H1 (cell line): ENCODE measurements at regions not wholly inside any gene's neighbourhood (a gene's known extent, or its start where the extent isn't known, plus 50 kb on each side); places are given as distances from the start of the nearest gene placed in this dataset.
"Not testable (repeated sequence)": the region's sequence is repeated elsewhere in the genome, so short reads cannot be mapped to it uniquely, and the experiment has no call there.

Source experiments
- CTCF ChIA-PET: fragments of 300-600 bp; sonication (Branson Sonifier 250); formaldehyde crosslinking; loops from one replicate; lab custom pipeline; 2021; ENCODE audit not compliant: partially characterized antibody; lab: Charles Lee
- POLR2A ChIA-PET: fragments of 300-600 bp; sonication (Branson Sonifier 250); formaldehyde crosslinking; loops from one replicate; lab custom pipeline; 2021; ENCODE audit warnings: inconsistent platforms; ENCODE audit not compliant: partially characterized antibody; lab: Charles Lee
- DNase-seq, 2 experiments: peaks; one replicate each; pipeline versions ENCODE4 v3.0.0 to v3.0.0-alpha.2; 2010 to 2022; ENCODE audit warnings: low spot score in 2 of 2, low read depth in 1 of 2, mixed read lengths in 1 of 2
- FAIRE-seq: peaks from 2 replicates; lab custom pipeline; 2011; peaks lifted over from hg19 to GRCh38; lab: Jason Lieb, UNC
- H2AFZ ChIP-seq: 2 replicates; pipeline ENCODE4 v1.8.1; 2012; ENCODE audit warnings: low read length, inconsistent platforms
- H2AK5ac ChIP-seq: 2 replicates; pipeline ENCODE4 v1.6.1; 2013; ENCODE audit warnings: low read depth, low read length
- H2BK120ac ChIP-seq: replicated peaks from 2 replicates; pipeline ENCODE3; 2013; ENCODE audit warnings: low read depth, low read length, inconsistent platforms
- H2BK12ac ChIP-seq: 2 replicates; pipeline ENCODE4 v1.6.1; 2013; ENCODE audit warnings: low read depth, low read length
- H2BK15ac ChIP-seq: 2 replicates; pipeline ENCODE4 v1.6.1; 2013; ENCODE audit warnings: low read length
- H2BK20ac ChIP-seq: 2 replicates; pipeline ENCODE4 v1.6.1; 2013; ENCODE audit warnings: low read length
- H2BK5ac ChIP-seq: 2 replicates; pipeline ENCODE4 v1.6.1; 2013; ENCODE audit warnings: low read depth, low read length
- H3K14ac ChIP-seq: 2 replicates; pipeline ENCODE4 v1.6.1; 2013; ENCODE audit warnings: inconsistent platforms; ENCODE audit not compliant: insufficient read length
- H3K18ac ChIP-seq: 2 replicates; pipeline ENCODE4 v1.6.1; 2013; ENCODE audit warnings: low read length; ENCODE audit errors: extremely low read depth
- H3K23ac ChIP-seq: 2 replicates; pipeline ENCODE4 v1.6.1; 2013; ENCODE audit warnings: inconsistent platforms; ENCODE audit not compliant: insufficient read length
- H3K23me2 ChIP-seq: 2 replicates; pipeline ENCODE4 v1.6.1; 2013; ENCODE audit warnings: low read depth, low read length
- H3K27ac ChIP-seq: 2 replicates; pipeline ENCODE4 v1.6.1; 2011; ENCODE audit warnings: low read depth, low read length, inconsistent platforms
- H3K27me3 ChIP-seq, 4 experiments: replicated peaks in 1 of 4; 1 replicate in 1 of 4; 2 replicates in 3 of 4; pipeline versions ENCODE4 v1.6.1 to v1.8.1; 2011 to 2013; ENCODE audit warnings: low read length in 3 of 4, mild to moderate bottlenecking in 3 of 4, inconsistent platforms in 2 of 4, mixed read lengths in 2 of 4, moderate library complexity in 1 of 4; ENCODE audit not compliant: control insufficient read depth in 3 of 4, insufficient read depth in 3 of 4; ENCODE audit errors: extremely low read depth in 1 of 4
- H3K36me3 ChIP-seq, 4 experiments: 2 replicates each; pipeline versions ENCODE4 v1.6.1 to v1.8.1; 2011 to 2013; ENCODE audit warnings: mild to moderate bottlenecking in 4 of 4, low read length in 3 of 4, moderate library complexity in 2 of 4, control low read depth in 1 of 4, inconsistent platforms in 1 of 4; ENCODE audit not compliant: insufficient read depth in 4 of 4, control insufficient read depth in 2 of 4
- H3K4ac ChIP-seq: replicated peaks from 2 replicates; pipeline ENCODE3; 2013; ENCODE audit warnings: low read length, low read depth, mixed read lengths, inconsistent platforms; ENCODE audit not compliant: insufficient read length
- H3K4me1 ChIP-seq, 4 experiments: replicated peaks in 1 of 4; 1 replicate in 1 of 4; 2 replicates in 3 of 4; pipeline versions ENCODE4 v1.6.1 to v1.8.1; 2011 to 2013; ENCODE audit warnings: low read length in 3 of 4, inconsistent platforms in 2 of 4, mixed read lengths in 1 of 4; ENCODE audit not compliant: insufficient read depth in 4 of 4, control insufficient read depth in 3 of 4
- H3K4me2 ChIP-seq, 2 experiments: 2 replicates each; pipeline versions ENCODE4 v1.6.1 to v1.8.1; 2011 to 2013; ENCODE audit warnings: low read depth in 2 of 2, low read length in 2 of 2, control low read depth in 1 of 2, inconsistent platforms in 1 of 2, mild to moderate bottlenecking in 1 of 2; ENCODE audit not compliant: insufficient read depth in 1 of 2
- H3K4me3 ChIP-seq, 4 experiments: fragments of 200-600, 300-600 bp in 1 of 4; sonication (generic), shearing (Covaris generic), sonication (Bioruptor Twin) in 1 of 4; 2 replicates each; pipeline versions ENCODE4 v1.5.1 to v1.8.1; 2011 to 2016; ENCODE audit warnings: low read length in 4 of 4, low read depth in 3 of 4, control low read depth in 2 of 4, inconsistent platforms in 2 of 4, mild to moderate bottlenecking in 2 of 4, mixed read lengths in 1 of 4, moderate library complexity in 1 of 4; ENCODE audit not compliant: insufficient read depth in 2 of 4; ENCODE audit errors: extremely low read depth in 1 of 4
- H3K56ac ChIP-seq: replicated peaks from 2 replicates; pipeline ENCODE3; 2013; ENCODE audit warnings: low read depth, mild to moderate bottlenecking, mixed read lengths, low read length, inconsistent platforms; ENCODE audit not compliant: insufficient read length
- H3K79me1 ChIP-seq: 2 replicates; pipeline ENCODE4 v1.6.1; 2013; ENCODE audit warnings: low read depth, low read length, control low read depth
- H3K79me2 ChIP-seq, 2 experiments: 2 replicates each; pipeline versions ENCODE4 v1.6.1 to v1.8.1; 2012 to 2013; ENCODE audit warnings: low read length in 2 of 2, mild to moderate bottlenecking in 2 of 2, inconsistent platforms in 1 of 2; ENCODE audit not compliant: insufficient read depth in 2 of 2, control insufficient read depth in 1 of 2
- H3K9ac ChIP-seq, 4 experiments: replicated peaks in 1 of 4; 1 replicate in 1 of 4; 2 replicates in 3 of 4; pipeline versions ENCODE4 v1.6.1 to v1.8.1; 2011 to 2013; ENCODE audit warnings: low read depth in 3 of 4, low read length in 3 of 4, control low read depth in 2 of 4, mild to moderate bottlenecking in 2 of 4, moderate library complexity in 2 of 4, inconsistent platforms in 1 of 4; ENCODE audit errors: extremely low read depth in 1 of 4
- H3K9me3 ChIP-seq, 2 experiments: 2 replicates each; pipeline versions ENCODE4 v1.6.1 to v1.8.1; 2012 to 2013; ENCODE audit warnings: mild to moderate bottlenecking in 2 of 2, moderate library complexity in 2 of 2, control low read depth in 1 of 2, inconsistent platforms in 1 of 2, low read depth in 1 of 2, low read length in 1 of 2, mixed read lengths in 1 of 2; ENCODE audit not compliant: insufficient read depth in 2 of 2
- H4K20me1 ChIP-seq, 2 experiments: replicated peaks in 1 of 2; 2 replicates each; pipeline versions ENCODE3 to v1.8.1; 2011 to 2013; ENCODE audit warnings: inconsistent platforms in 2 of 2, low read length in 2 of 2, mild to moderate bottlenecking in 1 of 2; ENCODE audit not compliant: insufficient read depth in 2 of 2, control insufficient read depth in 1 of 2
- H4K5ac ChIP-seq: 2 replicates; pipeline ENCODE4 v1.6.1; 2013; ENCODE audit warnings: low read length, low read depth, mixed read lengths, inconsistent platforms; ENCODE audit not compliant: insufficient read length
- H4K8ac ChIP-seq: 2 replicates; pipeline ENCODE4 v1.8.0; 2013; ENCODE audit warnings: mild to moderate bottlenecking, moderate library complexity, low read length, inconsistent platforms; ENCODE audit not compliant: insufficient read depth; ENCODE audit errors: extremely low read depth
- H4K91ac ChIP-seq: replicated peaks from 2 replicates; pipeline ENCODE3; 2013; ENCODE audit warnings: low read length, mixed read lengths, inconsistent platforms; ENCODE audit not compliant: insufficient read length
- WGBS, 2 experiments: shearing (Covaris generic) in 1 of 2; methylation state at CpG; one replicate each; pipeline versions ENCODE4 v1.1.6 to v1.1.7; 2013 to 2015; ENCODE audit warnings: low lambda C conversion rate in 2 of 2, mixed read lengths in 2 of 2, inconsistent platforms in 1 of 2, low coverage in 1 of 2, missing lambda C conversion rate in 1 of 2; ENCODE audit not compliant: insufficient replicate concordance in 2 of 2, insufficient coverage in 1 of 2, insufficient read length in 1 of 2; ENCODE audit errors: extremely low coverage in 1 of 2, missing lambda C conversion rate in 1 of 2; 5-methylcytosine and 5-hydroxymethylcytosine counted together

DNA sequence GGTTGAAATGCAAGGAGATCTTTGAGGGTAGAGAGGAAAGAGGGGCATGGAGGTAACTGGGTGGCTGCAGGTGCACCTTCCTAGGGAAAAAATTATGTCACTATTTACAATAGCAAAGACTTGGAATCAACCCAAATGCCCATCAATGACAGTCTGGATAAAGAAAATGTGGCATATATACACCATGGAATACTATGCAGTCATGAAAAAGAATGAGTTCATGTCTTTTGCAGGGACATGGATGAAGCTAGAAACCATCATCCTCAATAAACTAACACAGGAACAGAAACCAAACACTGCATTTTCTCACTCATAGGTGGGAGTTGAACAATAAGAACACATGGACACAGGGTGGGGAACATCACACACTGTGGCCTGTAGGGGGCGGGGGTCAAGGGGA lies 243.4 kb upstream of the GHR start:
- FAIRE-seq, H3K9ac ChIP-seq, H2AK5ac ChIP-seq, DNase-seq, H3K23ac ChIP-seq, H2BK5ac ChIP-seq, H3K4me3 ChIP-seq, H3K79me2 ChIP-seq, H3K27ac ChIP-seq, H2BK15ac ChIP-seq, H3K27me3 ChIP-seq, H3K4me2 ChIP-seq, CTCF ChIA-PET, H3K4me1 ChIP-seq, H3K56ac ChIP-seq, H2BK120ac ChIP-seq, H2BK12ac ChIP-seq, H3K23me2 ChIP-seq, H2BK20ac ChIP-seq, H4K5ac ChIP-seq, H4K20me1 ChIP-seq, H4K8ac ChIP-seq, H3K36me3 ChIP-seq, H3K14ac ChIP-seq, H3K79me1 ChIP-seq, H3K18ac ChIP-seq, H3K4ac ChIP-seq, H4K91ac ChIP-seq, H2AFZ ChIP-seq, POLR2A ChIA-PET: not testable (repeated sequence)
- H3K9me3 ChIP-seq, result peaks cover 8 to 12% of the 10 kb centered on the region in 2 experiments
- 0% methylated on average over 1 of the region's 1 CpG; no CpG with 5 or more reads in 1 of the 2 experiments for WGBS, 2 experiments
